NCI-H146 treated with DMSO at 0.1 percent for 48 hours (cell line): ENCODE measurements at regions not wholly inside any gene's neighbourhood (a gene's known extent, or its start where the extent isn't known, plus 50 kb on each side); places are given as distances from the start of the nearest gene placed in this dataset.

ENCODE experiments used
- DNase-seq: peaks from one replicate; lab custom pipeline; 2025; ENCODE audit not compliant: unreplicated experiment; lab: John Stamatoyannopoulos, UW

- DNase-seq: no peak
Measured at GRCh38 chr1:232891656-232892317, 58.6 kb upstream of the NTPCR start.

- no peak for DNase-seq
Measured at GRCh38 chr1:232893481-232894313, 56.7 kb upstream of the NTPCR start.

- no peak for DNase-seq
Measured at GRCh38 chr1:232894436-232894835, 56.0 kb upstream of the NTPCR start.

GRCh38 chr1:232897949-232898465, 52.4 kb upstream of the NTPCR start:
- no peak for DNase-seq

- DNase-seq: no peak
Measured at GRCh38 chr1:232899268-232899667, 51.1 kb upstream of the NTPCR start.

GRCh38 chr1:232899839-232900238, 50.6 kb upstream of the NTPCR start:
- DNase-seq: no peak
